ENCODE measurements at regions not wholly inside any gene's neighbourhood (a gene's known extent, or its start where the extent isn't known, plus 50 kb on each side); places are given as distances from the start of the nearest gene placed in this dataset.

GRCh38 chr4:45100956-45101818, 374.8 kb upstream of the GNPDA2 start:
- H3K4me3 ChIP-seq (ENCODE audit: low read length): no peak overlapping the region
- DNase-seq (ENCODE audit: low read depth): peak; percentile 47
- TF ChIP-seq, protein P1, sequence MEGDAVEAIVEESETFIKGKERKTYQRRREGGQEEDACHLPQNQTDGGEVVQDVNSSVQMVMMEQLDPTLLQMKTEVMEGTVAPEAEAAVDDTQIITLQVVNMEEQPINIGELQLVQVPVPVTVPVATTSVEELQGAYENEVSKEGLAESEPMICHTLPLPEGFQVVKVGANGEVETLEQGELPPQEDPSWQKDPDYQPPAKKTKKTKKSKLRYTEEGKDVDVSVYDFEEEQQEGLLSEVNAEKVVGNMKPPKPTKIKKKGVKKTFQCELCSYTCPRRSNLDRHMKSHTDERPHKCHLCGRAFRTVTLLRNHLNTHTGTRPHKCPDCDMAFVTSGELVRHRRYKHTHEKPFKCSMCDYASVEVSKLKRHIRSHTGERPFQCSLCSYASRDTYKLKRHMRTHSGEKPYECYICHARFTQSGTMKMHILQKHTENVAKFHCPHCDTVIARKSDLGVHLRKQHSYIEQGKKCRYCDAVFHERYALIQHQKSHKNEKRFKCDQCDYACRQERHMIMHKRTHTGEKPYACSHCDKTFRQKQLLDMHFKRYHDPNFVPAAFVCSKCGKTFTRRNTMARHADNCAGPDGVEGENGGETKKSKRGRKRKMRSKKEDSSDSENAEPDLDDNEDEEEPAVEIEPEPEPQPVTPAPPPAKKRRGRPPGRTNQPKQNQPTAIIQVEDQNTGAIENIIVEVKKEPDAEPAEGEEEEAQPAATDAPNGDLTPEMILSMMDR (conservative IDR thresholded peaks at IDR 0.05; ENCODE audit: low read depth, low read length): no peak

DNA sequence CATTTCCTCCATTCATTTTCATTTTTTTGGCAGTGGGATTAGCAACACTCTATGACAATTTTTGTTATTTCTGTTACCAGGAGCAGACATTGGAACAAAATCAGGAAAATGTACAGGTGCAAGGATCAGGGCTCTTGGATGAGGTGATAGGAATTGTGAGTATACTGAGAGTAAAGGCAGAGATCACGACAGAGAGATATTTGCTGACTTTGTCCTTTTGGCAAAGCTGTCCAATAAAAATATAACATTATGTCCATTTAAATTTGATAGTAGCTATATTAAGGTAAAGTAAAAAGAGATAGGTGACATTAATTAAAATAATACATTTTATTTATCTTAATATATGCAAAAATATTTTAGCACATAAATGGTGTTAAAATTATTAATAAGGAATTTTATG, 373.1 kb upstream of the GNPDA2 start:
- TF ChIP-seq, protein P1 (conservative IDR thresholded peaks at IDR 0.05; ENCODE audit: low read depth, low read length): no peak
- no peak for DNase-seq (ENCODE audit: low read depth)
- H3K4me3 ChIP-seq (ENCODE audit: low read length): no peak overlapping the region

GRCh38 chr4:45094684-45095083, 368.3 kb upstream of the GNPDA2 start:
- TF ChIP-seq, protein P1 (conservative IDR thresholded peaks at IDR 0.05; ENCODE audit: low read depth, low read length): no peak
- no peak for DNase-seq (ENCODE audit: low read depth)
- H3K4me3 ChIP-seq (ENCODE audit: low read length): no peak overlapping the region

DNA sequence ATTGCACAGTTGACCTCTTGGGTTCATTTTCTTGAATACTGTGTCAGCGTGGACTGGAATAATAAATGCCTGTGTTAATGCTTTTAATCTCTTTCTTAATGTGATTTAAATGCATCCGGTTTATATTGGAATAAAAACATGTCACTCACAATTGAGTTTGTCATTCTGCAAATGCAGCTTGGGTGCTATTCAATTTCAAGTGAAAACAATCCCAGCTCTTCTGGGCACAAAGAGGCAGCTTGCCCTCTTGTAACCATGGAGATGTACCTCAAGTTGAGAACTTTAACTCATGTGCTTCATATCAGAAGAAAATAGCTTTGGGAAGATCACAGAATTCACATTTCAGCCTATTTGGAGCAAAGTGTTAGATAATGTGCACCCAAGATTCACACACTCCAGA, 355.7 kb upstream of the GNPDA2 start:
- DNase-seq (ENCODE audit: low read depth): peak; percentile 48
- H3K4me3 ChIP-seq (ENCODE audit: low read length): no peak overlapping the region
- TF ChIP-seq, protein P1 (conservative IDR thresholded peaks at IDR 0.05; ENCODE audit: low read depth, low read length): no peak

- no peak overlapping the region for H3K4me3 ChIP-seq (ENCODE audit: low read length)
- TF ChIP-seq, protein P1 (conservative IDR thresholded peaks at IDR 0.05; ENCODE audit: low read depth, low read length): no peak
- DNase-seq (ENCODE audit: low read depth): no peak
Measured at GRCh38 chr4:45079616-45080015, 353.3 kb upstream of the GNPDA2 start.

- DNase-seq (ENCODE audit: low read depth): peak; percentile 68
- H3K4me3 ChIP-seq (ENCODE audit: low read length): no peak overlapping the region
- TF ChIP-seq, protein P1 (conservative IDR thresholded peaks at IDR 0.05; ENCODE audit: low read depth, low read length): no peak
Measured at GRCh38 chr4:45078201-45078600, 351.8 kb upstream of the GNPDA2 start.

DNA sequence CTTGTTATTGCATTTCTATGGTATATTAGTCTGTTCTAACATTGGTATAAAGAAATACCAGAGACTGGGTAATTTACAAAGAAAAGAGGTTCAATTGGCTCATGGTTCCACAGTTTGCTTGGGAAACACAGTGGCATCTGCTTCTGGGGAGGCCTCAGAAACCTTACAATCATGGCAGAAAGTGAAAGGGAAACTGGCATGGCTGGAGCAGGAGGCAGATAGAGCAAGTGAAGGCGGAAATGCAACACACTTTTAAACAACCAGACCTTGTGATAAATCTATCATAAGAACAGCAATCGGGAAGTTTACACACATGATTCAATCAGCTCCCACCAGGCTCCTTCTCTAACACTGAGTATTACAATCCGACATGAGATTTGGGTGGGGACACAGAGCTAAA, 346.6 kb upstream of the GNPDA2 start:
- TF ChIP-seq, protein P1 (conservative IDR thresholded peaks at IDR 0.05; ENCODE audit: low read depth, low read length): no peak
- no peak overlapping the region for H3K4me3 ChIP-seq (ENCODE audit: low read length)
- no peak for DNase-seq (ENCODE audit: low read depth)
